Brain microvascular endothelial cell (primary cell): ENCODE measurements at regions not wholly inside any gene's neighbourhood (a gene's known extent, or its start where the extent isn't known, plus 50 kb on each side); places are given as distances from the start of the nearest gene placed in this dataset.

Experiments used
- DNase-seq: peaks from one replicate; pipeline ENCODE4 v3.0.0-alpha.2; 2020
- H3K27ac ChIP-seq: fragments of 250-450 bp; sonication (Bioruptor Pico); 2 replicates; pipeline ENCODE4 v1.5.1; 2020; ENCODE audit warnings: mild to moderate bottlenecking, moderate library complexity
- H3K27me3 ChIP-seq: fragments of 250-450 bp; sonication (Bioruptor Pico); replicated peaks from 2 replicates; pipeline ENCODE4 v1.5.1; 2020; ENCODE audit warnings: mild to moderate bottlenecking
- H3K36me3 ChIP-seq: fragments of 250-450 bp; sonication (Bioruptor Pico); replicated peaks from 2 replicates; pipeline ENCODE4 v1.5.1; 2020; ENCODE audit warnings: mild to moderate bottlenecking
- H3K4me3 ChIP-seq: 2 replicates; pipeline ENCODE4 v1.5.1; 2011; ENCODE audit warnings: low read depth, mild to moderate bottlenecking, control low read depth, low read length, moderate library complexity
- CTCF ChIP-seq: IDR thresholded peaks from 2 replicates; pipeline ENCODE4 v1.5.1; 2011; ENCODE audit warnings: low read depth, mild to moderate bottlenecking, moderate library complexity, low read length, control low read depth, inconsistent platforms; ENCODE audit errors: missing control alignments
- in situ Hi-C: cut with HindIII; loops from 2 replicates; pipeline ENCODE4 v1.10.0; 2017; ENCODE audit warnings: low sequenced_read_pairs, low pct_ligation_motif_present

- H3K27ac ChIP-seq: no peak overlapping the region
- TF ChIP-seq CTCF: no peak
- in situ Hi-C loops: no loop called here
These were observed 362.3 kb downstream of the GATA3 start for GRCh38 chr10:8416760-8417159.

GRCh38 chr10:8417631-8418030 is 363.1 kb downstream of the GATA3 start:
- no peak for TF ChIP-seq CTCF
- Histone ChIP-seq H3K27ac (no peak overlapping the region), H3K4me3 (no peak overlapping the region), H3K27me3 (no peaks in the 10 kb centered on the region), H3K36me3 (no peaks in the 10 kb centered on the region)
- no peak for DNase-seq
- in situ Hi-C loops: no loop called here

More at GRCh38 chr10:8416760-8417159, 362.3 kb downstream of the GATA3 start:
- no peaks in the 10 kb centered on the region for H3K27me3 ChIP-seq
- H3K4me3 ChIP-seq: no peak overlapping the region
- DNase-seq: no peak
- H3K36me3 ChIP-seq: no peaks in the 10 kb centered on the region

GRCh38 chr10:8418631-8419030 is 364.1 kb downstream of the GATA3 start:
- Histone ChIP-seq H3K27me3 (no peaks in the 10 kb centered on the region), H3K27ac (no peak overlapping the region), H3K4me3 (no peak overlapping the region), H3K36me3 (no peaks in the 10 kb centered on the region)
- DNase-seq: no peak
- no peak for TF ChIP-seq CTCF
- in situ Hi-C loops: no loop called here

DNA sequence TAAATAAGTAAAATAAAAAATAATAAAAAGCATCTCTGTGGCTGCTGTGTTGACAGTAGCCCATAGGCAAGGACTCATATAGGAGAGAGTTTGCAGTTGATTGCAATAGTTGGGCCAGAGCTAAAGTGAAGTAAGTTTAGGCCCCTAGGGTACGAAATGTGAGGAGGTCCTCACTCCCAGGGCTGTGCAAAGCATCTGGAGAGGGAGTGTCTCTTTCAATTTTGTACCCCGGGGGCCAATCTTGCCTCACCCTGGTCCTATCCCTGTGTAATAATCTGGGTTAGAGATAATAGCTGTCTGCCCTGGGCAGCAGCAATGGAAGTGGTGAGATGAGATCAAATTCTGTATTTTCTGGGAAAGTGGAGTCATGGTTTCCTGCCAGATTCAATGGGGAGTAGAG is 365.7 kb downstream of the GATA3 start:
- no peak for TF ChIP-seq CTCF
- Histone ChIP-seq H3K4me3 (no peak overlapping the region), H3K27ac (no peak overlapping the region), H3K27me3 (no peaks in the 10 kb centered on the region), H3K36me3 (no peaks in the 10 kb centered on the region)
- no peak for DNase-seq
- in situ Hi-C loops: no loop called here

- DNase-seq: no peak
- Histone ChIP-seq H3K27ac (no peak overlapping the region), H3K36me3 (no peaks in the 10 kb centered on the region), H3K4me3 (no peak overlapping the region), H3K27me3 (no peaks in the 10 kb centered on the region)
- TF ChIP-seq CTCF: no peak
- in situ Hi-C loops: no loop called here
These were observed 370.2 kb downstream of the GATA3 start for GRCh38 chr10:8424555-8425211.

DNA sequence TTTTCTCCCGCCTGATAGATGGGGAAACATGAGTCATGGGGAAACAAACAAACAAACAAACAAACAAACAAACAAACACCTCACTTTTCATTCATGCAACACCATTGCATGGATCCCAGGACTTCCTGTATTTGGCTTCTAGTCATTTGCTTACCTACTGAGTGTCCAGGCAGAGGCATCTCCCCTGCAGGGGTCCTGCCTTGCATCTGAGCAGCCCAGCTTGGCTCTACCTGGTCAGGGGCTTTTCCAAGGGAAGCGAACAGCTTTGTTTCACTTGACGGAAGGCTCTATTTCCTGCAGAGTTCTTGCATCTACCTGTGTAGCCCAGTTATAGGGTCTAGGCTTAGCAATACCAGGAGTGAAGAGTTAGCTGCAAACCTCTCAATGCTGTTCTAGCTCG is 374.2 kb downstream of the GATA3 start:
- no peak overlapping the region for H3K4me3 ChIP-seq
- no peak for DNase-seq
- H3K27me3 ChIP-seq: no peaks in the 10 kb centered on the region
- no peak overlapping the region for H3K27ac ChIP-seq
- no peak for TF ChIP-seq CTCF
- in situ Hi-C loops: no loop called here
- no peaks in the 10 kb centered on the region for H3K36me3 ChIP-seq
